ENCODE measurements at regions not wholly inside any gene's neighbourhood (a gene's known extent, or its start where the extent isn't known, plus 50 kb on each side); places are given as distances from the start of the nearest gene placed in this dataset.
"Not testable (repeated sequence)": the region's sequence is repeated elsewhere in the genome, so short reads cannot be mapped to it uniquely, and the experiment has no call there.

DNA sequence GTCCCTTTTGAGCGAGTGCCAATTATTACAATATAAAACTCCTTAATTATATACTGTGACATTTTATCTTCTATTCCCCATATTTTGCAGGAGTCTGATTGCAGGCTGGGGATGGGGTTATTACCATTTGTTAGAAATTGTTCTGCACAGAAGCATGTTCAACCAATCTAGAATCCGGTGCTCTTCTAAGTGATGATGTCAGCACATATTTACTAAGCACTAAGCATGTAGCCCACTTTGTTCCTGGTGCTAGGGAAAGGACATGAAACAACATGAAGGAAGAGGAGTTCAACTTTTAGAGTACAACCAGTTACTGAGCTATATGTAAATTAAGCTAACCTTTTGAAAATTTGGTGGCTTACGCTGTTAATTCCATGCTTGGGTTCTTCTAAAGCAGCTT lies 52.8 kb upstream of the IL1RAPL2 start:
- DNase-seq = no peak

DNA sequence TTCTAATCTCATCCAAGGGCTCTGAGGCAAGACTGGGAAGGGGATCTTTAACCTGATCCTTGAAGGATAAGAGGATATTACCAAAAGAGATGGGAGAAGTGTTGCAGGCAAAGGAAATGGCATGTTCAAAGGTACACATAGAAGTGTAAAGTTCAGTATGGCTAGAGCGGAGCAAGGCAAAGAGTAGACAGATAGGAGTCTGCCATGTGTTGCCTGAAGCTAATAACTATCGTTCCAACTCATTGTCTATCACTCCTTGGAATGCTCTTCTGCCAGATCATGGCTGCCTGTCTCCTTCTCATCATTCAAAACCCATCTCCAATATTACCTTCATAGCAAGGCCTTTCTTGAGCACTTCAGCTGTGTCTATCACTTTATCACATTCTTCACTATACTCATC lies 55.2 kb upstream of the IL1RAPL2 start:
- no peak for DNase-seq

DNA sequence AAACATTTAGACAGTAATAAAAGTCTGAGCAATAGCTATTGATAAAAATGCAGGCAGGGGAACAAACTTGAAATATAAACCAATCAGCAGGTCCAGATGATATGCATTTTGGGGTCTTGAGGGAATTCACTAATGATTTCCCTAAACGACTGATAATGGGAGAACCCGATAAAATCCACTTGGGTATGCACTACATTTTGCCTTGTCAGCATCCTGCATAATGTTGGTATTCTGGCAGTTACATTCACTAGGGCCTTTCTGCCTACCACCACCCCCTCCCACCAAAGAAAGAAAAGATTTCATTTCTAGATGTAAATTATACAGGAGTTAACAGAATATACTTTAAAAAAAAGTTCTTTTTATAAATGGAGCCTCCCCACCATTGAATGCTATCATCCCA lies 63.5 kb upstream of the IL1RAPL2 start:
- no peak for DNase-seq

DNA sequence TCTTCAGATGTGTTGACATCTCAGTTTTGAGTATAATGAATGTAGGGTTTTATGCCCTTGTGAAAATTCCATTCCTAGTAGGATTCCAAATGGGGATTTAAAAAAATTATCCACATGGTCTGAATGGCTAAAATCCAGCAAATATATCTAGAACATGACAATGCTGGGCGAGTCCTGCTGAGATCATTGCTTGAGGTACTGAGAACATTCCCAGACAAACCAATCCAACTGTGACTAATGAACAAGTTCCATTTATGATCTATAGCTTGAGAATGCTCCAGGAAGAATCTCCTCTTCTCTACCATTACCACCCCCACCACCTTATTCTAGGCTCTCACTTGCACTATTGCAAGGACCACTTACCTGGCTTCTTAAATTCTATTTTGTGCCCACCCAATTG lies 77.2 kb upstream of the IL1RAPL2 start:
- no peak for DNase-seq

DNA sequence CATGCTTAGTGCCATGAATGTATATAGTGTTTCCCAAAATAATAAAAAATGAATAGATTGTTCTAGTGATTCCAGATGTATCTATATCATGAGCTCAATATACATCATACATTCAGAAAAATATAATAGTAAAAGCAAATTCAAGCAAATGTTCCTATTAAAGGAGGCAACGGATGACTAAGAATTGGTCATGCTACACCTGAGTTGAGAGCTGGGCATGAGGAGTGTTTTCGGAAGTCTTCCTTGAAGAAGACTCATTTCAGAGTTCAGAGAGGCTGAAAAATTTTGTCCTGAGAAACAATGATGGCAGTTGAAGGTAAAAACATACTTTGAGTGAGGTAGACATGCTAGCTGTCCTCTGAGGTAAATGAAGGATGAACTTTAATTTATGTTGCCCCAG lies 79.3 kb upstream of the IL1RAPL2 start:
- no peak for DNase-seq

DNA sequence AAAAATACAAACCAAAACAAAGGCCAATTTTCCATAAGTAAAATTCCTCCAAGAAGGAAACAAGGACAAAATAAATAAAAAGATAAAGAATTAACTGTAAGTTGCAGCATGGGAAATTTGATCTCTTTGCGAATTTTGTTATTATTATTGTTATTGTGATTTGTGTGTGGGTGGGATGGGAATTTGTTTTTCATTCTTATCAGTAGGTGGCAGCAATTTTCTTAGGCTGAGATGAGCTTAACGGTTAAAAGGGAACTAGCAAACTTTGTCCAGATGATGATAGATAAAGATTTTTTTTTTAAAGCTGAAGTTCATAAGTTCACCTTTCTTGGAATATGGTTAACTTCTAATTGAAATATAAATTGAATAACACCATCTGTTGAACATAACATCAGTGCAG lies 83.2 kb upstream of the IL1RAPL2 start:
- DNase-seq = no peak

DNA sequence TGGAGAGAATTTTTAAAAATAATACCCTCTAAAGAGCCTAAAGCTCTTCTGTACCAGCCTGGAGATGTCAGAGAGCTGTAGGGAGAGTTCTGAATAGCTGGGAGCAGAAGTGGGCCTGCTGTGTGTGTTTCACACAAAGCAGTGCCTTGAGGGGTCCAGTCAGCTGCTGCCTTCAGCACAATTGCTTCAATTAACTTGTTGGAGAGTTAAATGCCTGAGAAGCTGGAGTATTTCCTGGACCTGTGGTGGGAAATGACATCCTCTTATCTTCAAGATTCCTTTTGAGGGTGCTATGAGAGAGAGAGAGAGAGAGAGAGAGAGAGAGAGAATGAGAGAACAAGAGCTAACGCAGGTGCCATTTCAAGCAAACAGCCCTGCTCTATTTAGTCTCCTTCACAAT lies 96.2 kb upstream of the IL1RAPL2 start:
- DNase-seq = no peak

DNA sequence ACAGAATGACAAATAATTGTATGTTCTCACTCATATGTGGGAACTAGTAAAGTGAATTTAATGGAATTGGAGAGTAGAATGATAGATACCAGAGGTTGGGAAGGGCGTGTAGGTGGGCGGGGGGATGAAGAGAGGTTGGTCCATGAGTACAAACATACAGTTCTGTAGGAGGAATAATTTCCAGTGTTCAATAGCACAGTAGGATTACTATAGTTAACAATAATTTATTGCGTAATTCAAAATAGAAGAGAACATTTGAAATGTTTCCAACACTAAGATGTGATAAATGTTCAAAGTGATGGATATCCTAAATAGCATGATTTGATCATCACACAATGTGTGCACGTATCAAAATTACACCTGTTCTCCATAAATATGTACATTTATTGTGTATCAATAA lies 106.2 kb upstream of the IL1RAPL2 start:
- DNase-seq = no peak

DNA sequence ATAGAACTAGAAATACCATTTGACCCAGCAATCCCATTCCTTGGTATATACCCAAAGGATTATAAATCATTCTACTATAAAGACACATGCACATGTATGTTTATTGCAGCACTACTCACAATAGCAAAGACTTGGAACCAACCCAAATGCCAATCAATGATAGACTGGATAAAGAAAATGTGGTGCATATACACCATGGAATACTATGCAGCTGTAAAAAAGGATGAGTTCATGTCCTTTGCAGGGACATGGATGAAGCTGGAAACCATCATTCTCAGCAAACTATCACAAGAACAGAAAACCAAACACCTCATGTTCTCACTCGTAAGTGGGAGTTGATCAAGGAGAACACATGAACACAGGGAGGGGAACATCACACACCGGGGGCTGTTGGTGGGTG lies 108.9 kb upstream of the IL1RAPL2 start:
- not testable (repeated sequence) for DNase-seq

DNA sequence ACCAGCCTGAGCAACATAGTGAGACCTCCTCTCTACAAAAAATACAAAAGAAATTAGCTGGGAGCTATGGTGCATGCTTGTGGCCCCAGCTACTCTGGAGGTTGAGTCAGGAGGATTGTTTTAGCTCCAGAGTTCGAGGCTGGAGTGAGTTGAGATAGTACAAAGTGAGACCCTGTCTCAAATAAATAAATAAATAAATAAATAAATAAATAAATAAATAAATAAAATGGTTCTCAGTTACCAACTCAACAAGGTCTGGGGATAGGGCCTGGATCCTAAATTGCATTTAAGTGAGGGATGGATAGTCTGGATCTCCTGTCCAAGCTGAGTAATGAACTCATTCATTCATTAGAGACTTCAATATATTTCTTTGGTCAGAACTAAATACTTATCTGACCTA lies 115.7 kb upstream of the IL1RAPL2 start:
- DNase-seq = no peak

DNA sequence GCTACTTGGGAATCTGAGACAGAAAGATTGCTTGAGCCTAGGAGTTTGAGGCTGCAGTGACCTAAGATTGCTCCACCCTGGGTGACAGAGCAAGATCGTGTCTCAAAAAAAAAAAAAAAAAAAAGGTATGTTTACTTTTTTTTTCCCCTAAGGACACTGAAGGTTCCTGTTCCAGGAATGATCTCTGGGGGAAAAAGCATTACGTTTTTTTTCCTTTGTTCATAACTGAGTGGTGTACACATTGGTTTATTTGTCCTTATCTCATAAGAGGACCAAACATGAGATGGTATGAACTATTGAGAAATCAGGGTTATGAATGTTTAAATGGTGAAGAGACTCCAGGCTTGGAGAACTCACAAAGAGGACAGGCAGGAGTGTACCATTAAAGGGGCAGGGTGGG lies 120.4 kb upstream of the IL1RAPL2 start:
- no peak for DNase-seq

DNA sequence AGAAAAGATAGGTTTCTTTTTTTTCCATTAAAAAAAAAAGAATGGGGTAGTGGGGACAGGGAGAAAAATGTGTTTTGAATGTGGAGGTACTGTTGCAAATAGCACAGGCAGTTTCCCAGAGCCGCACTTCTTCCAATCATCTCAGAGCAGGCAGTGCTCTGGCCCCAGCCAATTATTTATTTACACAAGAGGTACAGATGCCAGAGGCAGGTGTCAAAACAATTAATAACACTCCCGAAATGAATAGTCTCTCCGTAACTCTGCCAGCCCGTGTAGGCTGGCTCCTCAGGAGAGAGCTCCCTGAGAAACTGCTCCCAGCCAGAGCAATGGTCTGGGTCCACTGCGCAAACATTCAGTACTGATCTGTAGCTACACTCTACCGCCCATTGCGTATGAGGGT lies 130.8 kb upstream of the IL1RAPL2 start:
- no peak for DNase-seq

DNA sequence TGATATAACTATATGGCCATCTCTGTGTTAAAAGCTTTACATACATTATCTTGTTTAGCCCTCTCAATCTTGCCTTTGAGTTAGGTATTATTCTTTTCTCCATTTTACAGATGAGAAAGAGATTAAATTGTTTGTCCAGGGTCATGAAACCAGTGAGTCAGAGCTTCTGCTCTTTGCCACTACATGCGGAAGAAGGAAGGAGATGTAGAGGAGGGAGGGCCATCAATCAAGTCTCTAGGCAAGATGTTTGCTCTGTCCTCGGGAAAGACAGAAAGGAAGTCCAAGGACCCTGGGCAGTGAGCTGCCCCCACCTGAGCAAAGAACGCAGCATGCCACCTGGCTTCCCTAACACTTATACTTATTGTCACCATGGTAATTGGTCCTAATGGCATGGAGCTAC lies 133.7 kb upstream of the IL1RAPL2 start:
- no peak for DNase-seq

DNA sequence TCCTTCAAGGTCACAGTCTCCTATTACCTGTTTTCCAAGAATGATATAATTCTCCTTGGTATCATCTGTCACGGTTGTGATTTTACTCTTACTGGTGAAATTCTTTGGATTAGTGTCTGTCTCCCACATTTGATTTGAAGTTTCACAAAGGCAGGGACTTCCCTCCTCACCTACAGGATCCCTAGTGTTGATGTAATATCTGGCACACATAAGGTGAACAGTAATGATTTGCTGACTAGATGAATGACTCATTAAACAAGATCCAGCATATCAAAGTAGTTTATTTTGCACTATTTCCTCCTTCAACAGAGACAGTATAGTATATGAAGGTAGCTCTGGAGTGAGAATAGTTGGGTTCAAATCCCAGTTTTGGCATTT lies 135.3 kb upstream of the IL1RAPL2 start:
- DNase-seq = no peak

DNA sequence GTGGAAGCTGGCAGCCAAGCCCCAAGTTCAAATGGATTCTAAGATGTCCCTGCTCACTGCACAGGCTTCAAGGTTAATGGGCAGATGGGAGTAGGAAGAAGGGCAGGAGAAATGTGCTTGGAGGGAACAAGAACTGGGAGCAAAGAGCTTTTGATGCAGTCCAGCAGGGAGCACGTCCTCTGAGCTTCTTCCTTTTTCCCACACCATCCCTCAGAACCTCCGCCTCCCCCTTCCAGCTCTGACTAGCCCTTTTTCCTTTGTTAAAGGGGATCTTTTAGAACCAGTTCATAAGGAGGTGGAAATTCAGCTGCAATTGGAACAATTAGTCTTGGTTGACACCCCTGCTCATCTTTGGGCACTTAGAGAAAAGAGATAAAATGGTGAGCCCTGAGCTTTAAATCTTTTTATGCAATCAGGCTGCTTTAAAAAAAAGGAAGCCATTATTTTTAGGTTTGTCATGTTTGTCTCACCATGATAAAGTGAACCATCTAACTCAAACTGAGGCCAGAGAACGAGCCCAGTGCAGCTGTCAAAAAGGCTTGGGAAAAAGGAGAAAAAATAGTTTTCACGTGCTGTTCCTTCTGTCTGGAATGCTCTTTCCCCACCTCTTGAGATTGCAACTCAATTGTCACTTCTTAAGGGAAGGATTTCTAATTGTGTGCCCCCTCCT lies 135.8 kb upstream of the IL1RAPL2 start:
- DNase-seq = no peak

DNA sequence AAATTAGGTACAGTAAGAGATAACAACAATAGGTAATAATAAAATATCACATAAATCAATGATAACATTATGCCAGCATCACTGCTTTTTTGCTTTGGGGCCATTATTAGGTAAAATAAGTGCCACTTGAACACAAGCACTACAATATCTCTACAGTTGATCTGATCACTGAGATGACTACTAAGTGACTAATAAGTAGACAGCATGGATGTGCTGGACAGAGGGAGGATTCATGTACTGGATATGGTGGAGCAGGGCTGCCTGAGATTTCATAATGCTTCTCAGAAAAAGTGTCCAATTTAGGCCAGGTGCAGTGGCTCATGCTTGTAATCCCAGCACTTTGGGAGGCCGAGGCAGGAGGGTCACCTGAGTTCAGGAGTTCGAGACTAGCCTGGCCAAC lies 137.8 kb upstream of the IL1RAPL2 start:
- DNase-seq = no peak

DNA sequence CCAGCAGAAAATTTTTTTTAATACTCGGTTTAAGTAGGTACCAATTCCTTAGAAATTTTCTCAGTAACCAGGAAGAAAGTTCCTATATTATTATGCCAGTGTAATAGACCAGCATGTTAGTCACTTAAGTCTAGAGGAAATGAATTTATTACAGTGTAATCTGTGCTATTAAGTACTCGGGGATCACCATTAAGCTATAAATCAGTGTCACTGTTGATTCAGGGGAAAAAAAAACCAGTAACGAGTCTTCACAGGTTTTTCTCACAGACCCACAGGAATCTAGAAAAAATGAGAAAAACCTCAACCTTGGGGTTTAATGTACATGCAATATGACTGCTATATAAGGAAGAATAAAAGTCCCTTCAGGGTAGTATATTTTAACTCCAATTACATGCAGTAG lies 138.3 kb upstream of the IL1RAPL2 start:
- DNase-seq = no peak

DNA sequence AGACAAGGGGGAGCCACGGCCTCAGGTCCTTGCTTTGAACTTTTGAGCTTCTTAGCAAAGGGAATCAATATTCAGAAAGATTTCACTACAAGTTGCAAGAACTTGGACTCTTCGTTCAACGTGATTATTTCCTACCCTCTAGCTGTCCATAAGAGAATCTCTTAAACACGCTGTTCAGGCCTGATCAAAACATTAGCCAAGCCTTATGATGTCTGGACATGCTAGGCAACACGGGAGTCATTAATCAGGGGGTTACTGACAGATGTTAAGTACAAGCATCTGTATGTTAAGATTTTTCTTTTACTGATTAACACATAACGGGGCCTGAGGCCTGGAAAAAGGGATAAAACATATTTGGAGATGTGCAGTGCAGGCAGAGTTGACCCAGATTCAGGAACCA lies 138.9 kb upstream of the IL1RAPL2 start:
- no peak for DNase-seq

DNA sequence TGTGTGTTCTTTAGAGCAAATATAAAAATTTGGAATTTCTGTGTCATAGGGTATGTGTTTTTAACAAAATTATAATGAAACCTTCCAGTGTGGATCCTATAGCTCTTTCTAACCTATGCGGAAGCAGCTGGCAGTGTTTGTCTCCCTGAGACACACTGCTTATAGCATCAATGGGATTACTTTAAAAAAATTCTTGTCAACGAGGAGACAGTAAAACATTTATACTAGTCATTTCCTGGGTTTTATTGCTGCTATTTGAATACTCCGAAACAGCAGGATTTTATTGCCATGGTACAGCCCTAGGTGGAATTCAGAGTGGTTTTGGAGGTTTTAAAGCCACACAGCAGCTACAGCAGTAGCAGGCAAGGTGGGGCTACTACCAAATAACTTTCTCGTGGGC lies 145.1 kb upstream of the IL1RAPL2 start:
- no peak for DNase-seq

DNA sequence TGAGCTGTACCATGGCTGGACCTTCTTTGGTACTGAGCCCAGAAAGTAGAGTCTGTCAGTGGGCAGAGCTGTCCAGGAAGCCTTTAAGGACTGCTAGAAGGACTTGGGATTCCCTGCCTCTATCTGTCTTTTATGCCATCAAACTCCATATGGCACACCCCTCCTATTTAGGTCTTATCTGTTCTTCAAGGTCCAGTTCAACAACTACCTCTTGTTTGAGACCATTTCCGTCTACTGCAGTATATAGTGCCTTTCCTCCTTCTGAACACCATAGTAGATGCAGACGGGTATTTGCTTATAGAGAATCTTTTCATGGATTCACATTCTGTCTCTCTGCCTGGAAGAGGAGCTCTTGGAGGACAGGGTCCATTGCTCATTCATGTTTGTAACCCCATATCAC lies 146.1 kb upstream of the IL1RAPL2 start:
- no peak for DNase-seq

DNA sequence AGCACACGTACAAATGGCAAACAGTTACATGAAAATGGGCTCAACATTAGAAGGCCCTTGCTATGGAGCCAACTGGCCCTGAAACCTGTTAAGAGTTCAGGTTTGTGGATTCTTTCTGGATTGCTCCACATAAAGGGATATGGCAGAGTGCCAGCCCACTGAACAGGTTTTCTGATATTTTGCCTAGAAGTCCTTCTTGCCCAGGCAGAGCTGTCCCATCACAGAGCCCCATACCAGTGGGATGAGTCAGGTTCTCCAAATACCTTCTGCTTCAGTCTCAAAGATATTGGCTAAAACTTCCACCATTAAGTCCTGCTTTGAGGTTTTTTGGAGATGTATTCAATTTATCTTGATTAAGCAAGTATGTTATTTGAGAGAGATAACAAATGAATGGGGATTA lies 146.8 kb upstream of the IL1RAPL2 start:
- no peak for DNase-seq

DNA sequence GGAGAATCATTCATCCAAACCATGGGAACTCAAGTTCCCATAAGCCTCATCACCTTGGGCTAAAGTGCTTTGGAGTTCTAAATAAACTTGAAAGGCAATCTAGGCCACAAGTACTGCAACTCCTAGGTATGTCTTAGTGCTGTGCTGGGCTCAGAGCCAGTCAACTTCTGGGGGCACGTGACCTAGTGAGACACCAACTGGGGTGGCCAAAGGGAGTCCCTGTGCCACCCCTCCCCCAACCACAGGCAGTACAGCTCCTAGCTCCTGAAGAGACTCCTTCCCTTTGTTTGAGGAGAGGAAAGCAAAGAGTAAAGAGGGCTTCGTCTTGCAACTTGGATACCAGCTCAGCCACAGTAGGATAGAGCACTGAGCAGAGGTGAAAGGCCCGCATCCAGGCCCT lies 154.2 kb upstream of the IL1RAPL2 start:
- DNase-seq = no peak

DNA sequence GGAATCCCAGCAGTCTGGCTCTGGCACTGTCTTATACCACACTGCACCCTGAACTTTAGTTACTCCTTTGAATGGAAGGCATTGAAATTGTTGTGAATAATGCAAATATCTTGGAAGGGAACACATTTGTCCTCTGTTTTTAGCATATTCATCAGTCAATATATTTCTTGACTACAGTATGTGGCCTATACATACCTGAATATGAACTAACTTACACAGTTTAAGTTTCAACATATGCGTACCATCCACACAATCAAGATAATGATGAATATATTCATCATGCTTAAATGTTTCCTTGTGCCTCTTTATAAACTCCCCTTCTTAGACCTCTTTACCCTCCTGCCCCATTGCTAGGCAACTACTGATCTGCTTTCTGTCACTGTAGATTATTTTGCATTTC lies 145.7 kb upstream of the ESX1 start:
- no peak for DNase-seq

DNA sequence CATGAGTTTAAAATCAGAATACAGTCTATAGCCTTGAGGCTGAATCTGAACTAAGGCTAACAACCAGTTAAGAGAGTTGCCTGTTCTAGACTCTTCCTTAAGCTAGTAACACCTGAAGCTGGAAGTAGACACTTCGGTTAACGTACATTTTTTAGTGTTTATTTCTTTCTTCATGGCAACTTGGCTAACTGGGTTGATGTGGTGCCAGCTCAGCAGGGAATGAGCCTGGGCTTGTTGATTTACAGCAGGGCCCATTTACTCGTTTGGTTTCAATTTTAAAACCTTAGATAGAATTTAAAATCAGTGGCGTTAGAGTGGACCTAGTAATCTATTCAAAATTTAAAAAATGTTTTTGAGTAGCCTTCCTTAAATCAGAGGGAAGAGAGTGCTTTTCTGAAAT lies 137.6 kb upstream of the ESX1 start:
- DNase-seq = no peak

DNA sequence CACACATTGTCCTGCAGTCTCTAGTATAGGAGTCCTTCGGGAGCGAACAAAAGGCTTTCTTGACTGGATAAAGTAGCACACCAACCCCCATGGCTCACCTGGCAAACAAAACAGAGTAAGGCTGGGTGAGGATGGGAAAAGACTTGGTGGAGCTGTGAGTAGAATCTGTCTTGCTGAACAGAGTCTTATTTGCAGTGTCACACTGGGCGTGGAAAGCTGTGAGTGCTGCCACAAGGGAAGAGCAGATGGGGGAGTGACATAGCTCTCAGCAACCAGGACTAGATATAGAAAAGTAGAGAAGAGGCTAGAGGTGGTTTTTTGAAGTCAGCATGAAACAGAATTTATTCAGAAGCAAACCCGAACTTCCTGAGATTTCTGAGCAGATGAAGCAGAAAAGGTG lies 137.2 kb upstream of the ESX1 start:
- no peak for DNase-seq

DNA sequence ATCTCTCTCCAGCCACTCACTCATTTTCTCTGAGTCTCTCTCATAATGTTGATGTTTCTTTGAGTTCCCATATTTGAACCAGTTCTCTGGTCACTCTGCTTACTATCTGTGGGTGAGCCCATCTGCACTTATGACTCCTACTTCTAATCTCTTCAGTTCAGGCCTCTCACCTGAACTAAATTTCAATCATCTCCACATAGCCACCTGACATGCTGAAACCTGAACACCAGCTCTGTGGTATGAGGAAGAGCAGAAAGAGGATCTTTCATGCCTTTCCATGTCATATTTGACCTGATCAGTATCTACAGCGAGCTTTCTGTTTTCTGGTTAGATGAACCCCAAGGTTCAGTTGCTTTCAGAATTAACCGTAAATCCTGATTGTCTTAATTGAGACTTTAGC lies 122.2 kb upstream of the ESX1 start:
- no peak for DNase-seq

Measured in CD4-positive, alpha-beta T cell treated with Interleukin-21 for 1 hour (primary cell).